ENCODE measurements at regions not wholly inside any gene's neighbourhood (a gene's known extent, or its start where the extent isn't known, plus 50 kb on each side); places are given as distances from the start of the nearest gene placed in this dataset.

DNA sequence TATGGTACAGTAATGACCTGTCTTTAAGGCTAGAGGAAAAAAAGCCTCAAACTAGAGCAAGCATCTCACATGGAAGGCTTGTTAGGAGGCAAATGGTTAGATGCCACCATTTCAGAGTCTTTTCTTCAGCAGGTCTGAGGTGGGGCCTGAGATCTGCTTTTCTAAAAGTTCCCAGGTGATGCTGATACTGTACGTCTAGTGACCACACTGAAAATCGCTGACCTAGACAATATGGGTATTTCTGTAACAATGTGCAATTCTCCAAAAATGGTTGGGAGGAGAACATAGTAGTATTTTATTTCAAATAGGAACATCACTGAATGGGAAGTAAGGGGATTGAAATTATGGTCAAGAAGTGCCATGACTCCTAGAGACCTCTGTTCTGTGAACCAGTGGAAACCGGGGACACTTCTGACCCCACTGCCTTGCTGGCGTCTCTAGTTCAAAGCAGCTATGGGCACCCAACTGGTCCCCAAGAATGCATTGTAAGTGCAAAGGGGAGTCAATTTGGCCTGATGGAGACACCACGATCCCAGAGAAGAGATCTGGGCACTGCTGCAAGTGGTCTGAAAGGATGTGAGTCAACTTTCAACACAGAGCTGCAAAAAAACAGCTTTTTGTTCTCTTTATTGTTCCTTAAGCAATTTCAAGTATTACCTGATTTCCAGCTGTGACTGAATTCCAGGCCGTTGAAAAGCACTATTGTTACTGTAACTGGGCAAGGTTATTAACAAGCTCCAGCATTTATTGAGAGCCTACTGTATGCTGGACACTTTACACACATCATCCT is 54.4 kb upstream of the PLEKHG7 start:
- DNase-seq: no peak
- H3K9me3 ChIP-seq: no peaks in the 10 kb centered on the region
- 74% methylated on average over 6 of the region's 6 CpGs for WGBS (ENCODE audit: low lambda C conversion rate)
- H3K9ac ChIP-seq: no peak overlapping the region
- H2AFZ ChIP-seq (ENCODE audit: low read depth): no peak overlapping the region
- no peak overlapping the region for H3K4me3 ChIP-seq (ENCODE audit: low read depth in 2 of 2, low read length in 1 of 2)
- no peaks in the 10 kb centered on the region for H3K27me3 ChIP-seq (ENCODE audit: insufficient read depth)
- no peak for TF ChIP-seq TEAD4 (IDR thresholded peaks at IDR 0.05; ENCODE audit: borderline replicate concordance, insufficient read depth)
- TF ChIP-seq MEF2A (IDR thresholded peaks at IDR 0.05; ENCODE audit: borderline replicate concordance, low read depth): no peak
- no peak for TF ChIP-seq EP300 (IDR thresholded peaks at IDR 0.05; ENCODE audit: borderline replicate concordance in 1 of 2, low read depth in 1 of 2, low read length in 1 of 2)
- TF ChIP-seq NFIC (IDR thresholded peaks at IDR 0.05; ENCODE audit: borderline replicate concordance): no peak
- TF ChIP-seq RCOR1 (IDR thresholded peaks at IDR 0.05; ENCODE audit: low read length): no peak
- no peak for TF ChIP-seq GABPA (IDR thresholded peaks at IDR 0.05; ENCODE audit: low read depth)
- TF ChIP-seq, protein P1, sequence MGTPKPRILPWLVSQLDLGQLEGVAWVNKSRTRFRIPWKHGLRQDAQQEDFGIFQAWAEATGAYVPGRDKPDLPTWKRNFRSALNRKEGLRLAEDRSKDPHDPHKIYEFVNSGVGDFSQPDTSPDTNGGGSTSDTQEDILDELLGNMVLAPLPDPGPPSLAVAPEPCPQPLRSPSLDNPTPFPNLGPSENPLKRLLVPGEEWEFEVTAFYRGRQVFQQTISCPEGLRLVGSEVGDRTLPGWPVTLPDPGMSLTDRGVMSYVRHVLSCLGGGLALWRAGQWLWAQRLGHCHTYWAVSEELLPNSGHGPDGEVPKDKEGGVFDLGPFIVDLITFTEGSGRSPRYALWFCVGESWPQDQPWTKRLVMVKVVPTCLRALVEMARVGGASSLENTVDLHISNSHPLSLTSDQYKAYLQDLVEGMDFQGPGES (IDR thresholded peaks at IDR 0.05; ENCODE audit: low read depth, low read length): no peak
- TF ChIP-seq, protein P2, sequence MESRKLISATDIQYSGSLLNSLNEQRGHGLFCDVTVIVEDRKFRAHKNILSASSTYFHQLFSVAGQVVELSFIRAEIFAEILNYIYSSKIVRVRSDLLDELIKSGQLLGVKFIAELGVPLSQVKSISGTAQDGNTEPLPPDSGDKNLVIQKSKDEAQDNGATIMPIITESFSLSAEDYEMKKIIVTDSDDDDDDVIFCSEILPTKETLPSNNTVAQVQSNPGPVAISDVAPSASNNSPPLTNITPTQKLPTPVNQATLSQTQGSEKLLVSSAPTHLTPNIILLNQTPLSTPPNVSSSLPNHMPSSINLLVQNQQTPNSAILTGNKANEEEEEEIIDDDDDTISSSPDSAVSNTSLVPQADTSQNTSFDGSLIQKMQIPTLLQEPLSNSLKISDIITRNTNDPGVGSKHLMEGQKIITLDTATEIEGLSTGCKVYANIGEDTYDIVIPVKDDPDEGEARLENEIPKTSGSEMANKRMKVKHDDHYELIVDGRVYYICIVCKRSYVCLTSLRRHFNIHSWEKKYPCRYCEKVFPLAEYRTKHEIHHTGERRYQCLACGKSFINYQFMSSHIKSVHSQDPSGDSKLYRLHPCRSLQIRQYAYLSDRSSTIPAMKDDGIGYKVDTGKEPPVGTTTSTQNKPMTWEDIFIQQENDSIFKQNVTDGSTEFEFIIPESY (IDR thresholded peaks at IDR 0.05; ENCODE audit: borderline replicate concordance, low read depth): no peak
- no peak for TF ChIP-seq SMC3 (IDR thresholded peaks at IDR 0.05; ENCODE audit: low read depth, low read length)
- TF ChIP-seq YY1 (IDR thresholded peaks at IDR 0.05; ENCODE audit: low read depth): no peak
- TF ChIP-seq FOXM1 (IDR thresholded peaks at IDR 0.05; ENCODE audit: low read depth): no peak
- no peaks in the 10 kb centered on the region for H3K9me2 ChIP-seq
- no peaks in the 10 kb centered on the region for H4K20me1 ChIP-seq (ENCODE audit: insufficient read depth)
- H3K36me3 ChIP-seq (replicated peaks in 1 of 2; ENCODE audit: control insufficient read depth in 1 of 2, insufficient read depth in 2 of 2, low read length in 1 of 2): no peaks in the 10 kb centered on the region
- POLR2A ChIA-PET: no interaction called here
- H3K4me2 ChIP-seq: no peak overlapping the region
- H3K27ac ChIP-seq (ENCODE audit: low read depth in 2 of 2, low read length in 1 of 2): no peak overlapping the region
- CTCF ChIA-PET: interaction anchor here (1.0 to 3.1 kb wide), 12 partner anchors 8 to 1292 kb away, joined by 3 to 18 read pairs (median 6); no protein-coding TSS in a partner anchor
- H3K79me2 ChIP-seq (ENCODE audit: insufficient read depth): no peaks in the 10 kb centered on the region
- H3K4me1 ChIP-seq (ENCODE audit: control insufficient read depth in 1 of 2, insufficient read depth in 2 of 2, low read depth in 1 of 2, low read length in 1 of 2): no peaks in the 10 kb centered on the region; a peak in 1 of 4 replicates
- no peaks in the 10 kb centered on the region for H3F3A ChIP-seq (replicated peaks; ENCODE audit: insufficient read depth)

DNA sequence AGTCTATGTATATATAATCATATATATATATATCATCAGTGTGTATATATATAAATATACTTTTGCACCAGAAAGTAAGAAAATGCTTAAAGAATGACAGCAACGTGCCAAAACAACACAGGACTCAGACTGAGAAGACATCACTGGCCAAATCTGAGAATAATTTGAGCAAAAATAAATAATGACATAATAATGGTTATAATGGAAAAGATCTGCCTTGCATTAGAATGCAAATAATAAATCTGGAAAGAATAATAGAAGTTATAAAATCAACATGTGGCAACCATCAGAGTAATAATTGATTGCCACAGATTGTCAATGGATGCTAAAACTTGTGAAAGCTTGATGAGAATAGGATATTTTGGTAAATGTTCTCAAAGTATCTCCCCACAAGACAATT is 61.5 kb upstream of the PLEKHG7 start:
- no peak overlapping the region for H3K4me3 ChIP-seq (ENCODE audit: low read depth in 2 of 2, low read length in 1 of 2)
- H4K20me1 ChIP-seq (ENCODE audit: insufficient read depth): no peaks in the 10 kb centered on the region
- 6% methylated on average over 1 of the region's 1 CpG for WGBS (ENCODE audit: low lambda C conversion rate)
- no peaks in the 10 kb centered on the region; a peak in 2 of 4 replicates for H3K4me1 ChIP-seq (ENCODE audit: control insufficient read depth in 1 of 2, insufficient read depth in 2 of 2, low read depth in 1 of 2, low read length in 1 of 2)
- no peaks in the 10 kb centered on the region for H3K36me3 ChIP-seq (replicated peaks in 1 of 2; ENCODE audit: control insufficient read depth in 1 of 2, insufficient read depth in 2 of 2, low read length in 1 of 2)
- H3K9ac ChIP-seq: no peak overlapping the region
- H3K27me3 ChIP-seq (ENCODE audit: insufficient read depth): no peaks in the 10 kb centered on the region; the same call in 1 of the 2 replicates
- no peaks in the 10 kb centered on the region for H3K9me3 ChIP-seq
- no peak overlapping the region for H3K27ac ChIP-seq (ENCODE audit: low read depth in 2 of 2, low read length in 1 of 2)
- no peak overlapping the region for H2AFZ ChIP-seq (ENCODE audit: low read depth)
- no peaks in the 10 kb centered on the region for H3K79me2 ChIP-seq (ENCODE audit: insufficient read depth)
- H3K9me2 ChIP-seq: no peaks in the 10 kb centered on the region
- H3K4me2 ChIP-seq: no peak overlapping the region
- DNase-seq: no peak
- ChIA-PET POLR2A (no interaction called here), CTCF (interaction anchor here (1.5 kb wide), 1 partner anchor 8 kb away, joined by 6 read pairs; no protein-coding TSS in a partner anchor)
- H3F3A ChIP-seq (replicated peaks; ENCODE audit: insufficient read depth): no peaks in the 10 kb centered on the region
- TF ChIP-seq, protein P3, sequence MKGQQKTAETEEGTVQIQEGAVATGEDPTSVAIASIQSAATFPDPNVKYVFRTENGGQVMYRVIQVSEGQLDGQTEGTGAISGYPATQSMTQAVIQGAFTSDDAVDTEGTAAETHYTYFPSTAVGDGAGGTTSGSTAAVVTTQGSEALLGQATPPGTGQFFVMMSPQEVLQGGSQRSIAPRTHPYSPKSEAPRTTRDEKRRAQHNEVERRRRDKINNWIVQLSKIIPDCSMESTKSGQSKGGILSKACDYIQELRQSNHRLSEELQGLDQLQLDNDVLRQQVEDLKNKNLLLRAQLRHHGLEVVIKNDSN (IDR thresholded peaks at IDR 0.05; ENCODE audit: borderline replicate concordance, low read depth): no peak
- TF ChIP-seq POLR2AphosphoS5 (IDR thresholded peaks at IDR 0.05; ENCODE audit: low read depth, low read length): no peak
- TF ChIP-seq ELF1 (IDR thresholded peaks at IDR 0.05): no peak
- TF ChIP-seq, protein P4, sequence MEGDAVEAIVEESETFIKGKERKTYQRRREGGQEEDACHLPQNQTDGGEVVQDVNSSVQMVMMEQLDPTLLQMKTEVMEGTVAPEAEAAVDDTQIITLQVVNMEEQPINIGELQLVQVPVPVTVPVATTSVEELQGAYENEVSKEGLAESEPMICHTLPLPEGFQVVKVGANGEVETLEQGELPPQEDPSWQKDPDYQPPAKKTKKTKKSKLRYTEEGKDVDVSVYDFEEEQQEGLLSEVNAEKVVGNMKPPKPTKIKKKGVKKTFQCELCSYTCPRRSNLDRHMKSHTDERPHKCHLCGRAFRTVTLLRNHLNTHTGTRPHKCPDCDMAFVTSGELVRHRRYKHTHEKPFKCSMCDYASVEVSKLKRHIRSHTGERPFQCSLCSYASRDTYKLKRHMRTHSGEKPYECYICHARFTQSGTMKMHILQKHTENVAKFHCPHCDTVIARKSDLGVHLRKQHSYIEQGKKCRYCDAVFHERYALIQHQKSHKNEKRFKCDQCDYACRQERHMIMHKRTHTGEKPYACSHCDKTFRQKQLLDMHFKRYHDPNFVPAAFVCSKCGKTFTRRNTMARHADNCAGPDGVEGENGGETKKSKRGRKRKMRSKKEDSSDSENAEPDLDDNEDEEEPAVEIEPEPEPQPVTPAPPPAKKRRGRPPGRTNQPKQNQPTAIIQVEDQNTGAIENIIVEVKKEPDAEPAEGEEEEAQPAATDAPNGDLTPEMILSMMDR (IDR thresholded peaks at IDR 0.05): no peak
- no peak for TF ChIP-seq TEAD4 (IDR thresholded peaks at IDR 0.05; ENCODE audit: borderline replicate concordance, insufficient read depth)
- TF ChIP-seq NFIC (IDR thresholded peaks at IDR 0.05; ENCODE audit: borderline replicate concordance): no peak
- no peak for TF ChIP-seq EP300 (IDR thresholded peaks at IDR 0.05; ENCODE audit: borderline replicate concordance in 1 of 2, low read depth in 1 of 2, low read length in 1 of 2)
- no peak for TF ChIP-seq TCF12 (IDR thresholded peaks at IDR 0.05)
- no peak for TF ChIP-seq RXRA (IDR thresholded peaks at IDR 0.05; ENCODE audit: borderline replicate concordance, low read depth)
- TF ChIP-seq GATA2 (CRISPR knock-in tag; IDR thresholded peaks at IDR 0.05): no peak
- no peak for TF ChIP-seq RCOR1 (IDR thresholded peaks at IDR 0.05; ENCODE audit: low read length)
- TF ChIP-seq, protein P5, sequence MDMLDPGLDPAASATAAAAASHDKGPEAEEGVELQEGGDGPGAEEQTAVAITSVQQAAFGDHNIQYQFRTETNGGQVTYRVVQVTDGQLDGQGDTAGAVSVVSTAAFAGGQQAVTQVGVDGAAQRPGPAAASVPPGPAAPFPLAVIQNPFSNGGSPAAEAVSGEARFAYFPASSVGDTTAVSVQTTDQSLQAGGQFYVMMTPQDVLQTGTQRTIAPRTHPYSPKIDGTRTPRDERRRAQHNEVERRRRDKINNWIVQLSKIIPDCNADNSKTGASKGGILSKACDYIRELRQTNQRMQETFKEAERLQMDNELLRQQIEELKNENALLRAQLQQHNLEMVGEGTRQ (IDR thresholded peaks at IDR 0.05; ENCODE audit: borderline replicate concordance, low read depth, low read length): no peak
- TF ChIP-seq CHD2 (IDR thresholded peaks at IDR 0.05; ENCODE audit: low read length, partially characterized antibody): no peak
- TF ChIP-seq SIN3A (IDR thresholded peaks at IDR 0.05; ENCODE audit: borderline replicate concordance, low read depth, low read length): no peak
- no peak for TF ChIP-seq SMC3 (IDR thresholded peaks at IDR 0.05; ENCODE audit: low read depth, low read length)
